GM19025 (cell line): ENCODE measurements at regions not wholly inside any gene's neighbourhood (a gene's known extent, or its start where the extent isn't known, plus 50 kb on each side); places are given as distances from the start of the nearest gene placed in this dataset.

Experiments
- ATAC-seq: cut with Tn5 transposase; IDR thresholded peaks from one replicate; pipeline ENCODE4 v1.9.1; 2021; ENCODE audit warnings: mild to moderate bottlenecking, low read depth, moderate library complexity; ENCODE audit not compliant: unreplicated experiment

GRCh38 chr13:79267560-79267959, 138.5 kb downstream of the RBM26 start:
- ATAC-seq = no peak

- peak; percentile 80 for ATAC-seq
Observed at GRCh38 chr13:79258489-79258888, 147.6 kb downstream of the RBM26 start.

GRCh38 chr13:79246578-79246949, 159.5 kb downstream of the RBM26 start:
- ATAC-seq = no peak

- ATAC-seq = no peak
Observed at GRCh38 chr13:79245937-79246577, 160.0 kb downstream of the RBM26 start.

GRCh38 chr13:79241697-79242096, 164.4 kb downstream of the RBM26 start:
- ATAC-seq = no peak

GRCh38 chr13:79237981-79238380, 168.1 kb downstream of the RBM26 start:
- no peak for ATAC-seq

GRCh38 chr13:79231887-79232286, 174.2 kb downstream of the RBM26 start:
- ATAC-seq = no peak

GRCh38 chr13:79229761-79230160, 176.3 kb downstream of the RBM26 start:
- no peak for ATAC-seq

- ATAC-seq = no peak
Observed at GRCh38 chr13:79228972-79229371, 177.1 kb downstream of the RBM26 start.

- peak; percentile 64 for ATAC-seq
Observed at GRCh38 chr13:79227418-79227817, 178.6 kb downstream of the RBM26 start.

- ATAC-seq = peak; percentile 20
Observed at GRCh38 chr13:79226938-79227337, 179.1 kb downstream of the RBM26 start.

GRCh38 chr13:79226250-79226649, 179.8 kb downstream of the RBM26 start:
- ATAC-seq = no peak

- ATAC-seq = no peak
Observed at GRCh38 chr13:79225487-79226232, 180.4 kb downstream of the RBM26 start.

- no peak for ATAC-seq
Observed at GRCh38 chr13:79222427-79223205, 183.4 kb downstream of the RBM26 start.

- no peak for ATAC-seq
Observed at GRCh38 chr13:79212064-79212619, 193.9 kb downstream of the RBM26 start.

- ATAC-seq = no peak
Observed at GRCh38 chr13:79211377-79211776, 194.7 kb downstream of the RBM26 start.

- ATAC-seq = no peak
Observed at GRCh38 chr13:79197933-79198332, 208.1 kb downstream of the RBM26 start.

GRCh38 chr13:79196843-79197242, 209.2 kb downstream of the RBM26 start:
- ATAC-seq = no peak

- ATAC-seq = no peak
Observed at GRCh38 chr13:79196366-79196765, 209.7 kb downstream of the RBM26 start.

GRCh38 chr13:79194727-79195126, 211.3 kb downstream of the RBM26 start:
- ATAC-seq = peak; percentile 17

- peak; percentile 85 for ATAC-seq
Observed at GRCh38 chr13:79194272-79194671, 211.8 kb downstream of the RBM26 start.
